Ovary (tissue), 7 donors: ENCODE measurements at regions not wholly inside any gene's neighbourhood (a gene's known extent, or its start where the extent isn't known, plus 50 kb on each side); places are given as distances from the start of the nearest gene placed in this dataset.

ENCODE experiments used
- DNase-seq, 5 donors: peaks; one replicate each; pipeline ENCODE4 v3.0.0-alpha.2; 2019 to 2020
- H3K27ac ChIP-seq, 2 donors: fragments of 200-600 bp; one replicate each; pipeline versions ENCODE4 v1.5.1 to v1.8.0; 2019 to 2022
- H3K27me3 ChIP-seq: fragments of 200-600 bp; one replicate; pipeline ENCODE4 v1.8.0; 2022
- H3K36me3 ChIP-seq: fragments of 200-600 bp; sonication (generic); one replicate; pipeline ENCODE4 v1.5.1; 2019
- H3K4me1 ChIP-seq: one replicate; pipeline ENCODE4 v1.8.1; 2013; ENCODE audit warnings: mild to moderate bottlenecking, moderate library complexity; ENCODE audit not compliant: insufficient read depth
- H3K4me3 ChIP-seq: fragments of 200-600 bp; sonication (generic); one replicate; pipeline ENCODE4 v1.5.1; 2017
- H3K9me3 ChIP-seq, 2 donors: fragments of 200-600 bp in 1 of 2; sonication (generic) in 1 of 2; one replicate each; pipeline versions ENCODE4 v1.5.1 to v1.8.1; 2013 to 2019; ENCODE audit warnings: mild to moderate bottlenecking in 1 of 2, moderate library complexity in 1 of 2
- CTCF ChIP-seq, 3 donors: fragments of 450-650 bp in 2 of 3; fragments of 200-600 bp in 1 of 3; IDR thresholded peaks; one replicate each; pipeline versions ENCODE4 v1.5.1 to v1.8.0; 2016 to 2022; ENCODE audit warnings: antibody characterized with exemption in 3 of 3, mild to moderate bottlenecking in 1 of 3
- EP300 ChIP-seq: sonication (generic); formaldehyde crosslinking; IDR thresholded peaks from one replicate; pipeline ENCODE4 v1.6.1; 2017; ENCODE audit warnings: antibody characterized with exemption
- POLR2A ChIP-seq: fragments of 450-650 bp; IDR thresholded peaks from one replicate; pipeline ENCODE4 v1.6.1; 2017; ENCODE audit warnings: antibody characterized with exemption, mild to moderate bottlenecking, moderate library complexity
- WGBS, 3 donors: extraction: QIAGEN DNeasy Blood & Tissue Kit in 1 of 3; methylation state at CpG; one replicate each; pipeline versions ENCODE4 v1.1.5 to v1.1.7; 2013 to 2017; 5-methylcytosine and 5-hydroxymethylcytosine counted together
- intact Hi-C, 4 donors: fragments of 100-400 bp; cut with DNase I; formaldehyde crosslinking; loops; one replicate each; pipeline versions ENCODE4 v1.11.0 to v1.15.1; 2022 to 2023
- donor health status: DM: no; HTN: no; CAD: no; lungs with moderate emphysema.
- donor health status: DM: no; HTN: no; CAD: no.
- donor health status: Bipolar disorder and iron deficiency.
- donor health status: DM: no; HTN: no; CAD: no.
- donor health status: DM: yes; HTN: yes; CAD: no.

GRCh38 chr16:64449506-64449905 lies 672.4 kb downstream of the CDH11 start:
- Histone ChIP-seq H3K27ac (no peak overlapping the region), H3K27me3 (no peaks in the 10 kb centered on the region), H3K4me1 (no peaks in the 10 kb centered on the region), H3K4me3 (no peak overlapping the region), H3K36me3 (no peaks in the 10 kb centered on the region), H3K9me3 (no peaks in the 10 kb centered on the region)
- no peak for TF ChIP-seq POLR2A
- no peak for TF ChIP-seq CTCF (IDR thresholded peaks at IDR 0.05)
- no peak for DNase-seq
- intact Hi-C loops, result no loop called here

GRCh38 chr16:64445649-64446048 lies 676.2 kb downstream of the CDH11 start:
- TF ChIP-seq POLR2A (no peak), EP300 (no peak), CTCF (IDR thresholded peaks at IDR 0.05) (no peak)
- 20 to 48% (median 20%) methylated on average over 3 of the region's 3 CpGs for WGBS, 3 donors

GRCh38 chr16:64445245-64445644 lies 676.6 kb downstream of the CDH11 start:
- no peaks in the 10 kb centered on the region for H3K27me3 ChIP-seq
- WGBS, 3 donors, result 65 to 72% (median 66%) methylated on average over 4 of the region's 4 CpGs
- DNase-seq, result no peak
- no peaks in the 10 kb centered on the region for H3K9me3 ChIP-seq
- no peak overlapping the region for H3K27ac ChIP-seq
- no peaks in the 10 kb centered on the region for H3K36me3 ChIP-seq
- H3K4me3 ChIP-seq, result no peak overlapping the region
- TF ChIP-seq EP300, result no peak
- no peaks in the 10 kb centered on the region for H3K4me1 ChIP-seq
- intact Hi-C loops, result no loop called here

More at GRCh38 chr16:64445649-64446048, 676.2 kb downstream of the CDH11 start:
- Histone ChIP-seq H3K4me3 (no peak overlapping the region), H3K9me3 (no peaks in the 10 kb centered on the region), H3K27ac (no peak overlapping the region), H3K4me1 (no peaks in the 10 kb centered on the region), H3K36me3 (no peaks in the 10 kb centered on the region), H3K27me3 (no peaks in the 10 kb centered on the region)
- intact Hi-C loops, result no loop called here
- no peak for DNase-seq

- Histone ChIP-seq H3K4me1 (no peaks in the 10 kb centered on the region), H3K27me3 (no peaks in the 10 kb centered on the region), H3K36me3 (no peaks in the 10 kb centered on the region), H3K4me3 (no peak overlapping the region), H3K9me3 (no peaks in the 10 kb centered on the region), H3K27ac (no peak overlapping the region)
- no peak for DNase-seq
- TF ChIP-seq CTCF (IDR thresholded peaks at IDR 0.05) (no peak), EP300 (no peak), POLR2A (no peak)
- intact Hi-C loops, result no loop called here
- WGBS, 3 donors, result 56 to 81% (median 60%) methylated on average over 3 of the region's 3 CpGs
These were observed 681.4 kb downstream of the CDH11 start for GRCh38 chr16:64440421-64440831.

- Histone ChIP-seq H3K27ac (no peak overlapping the region), H3K9me3 (no peaks in the 10 kb centered on the region), H3K36me3 (no peaks in the 10 kb centered on the region), H3K4me3 (no peak overlapping the region), H3K4me1 (no peaks in the 10 kb centered on the region), H3K27me3 (no peaks in the 10 kb centered on the region)
- DNase-seq, result no peak
- WGBS, 3 donors, result 81 to 94% (median 94%) methylated on average over 5 of the region's 5 CpGs
- TF ChIP-seq POLR2A (no peak), EP300 (no peak), CTCF (IDR thresholded peaks at IDR 0.05) (no peak)
- intact Hi-C loops, result no loop called here
These were observed 681.9 kb downstream of the CDH11 start for GRCh38 chr16:64440005-64440404.
